Thymus (tissue), 11 donors: ENCODE measurements at regions not wholly inside any gene's neighbourhood (a gene's known extent, or its start where the extent isn't known, plus 50 kb on each side); places are given as distances from the start of the nearest gene placed in this dataset.
"Not testable (repeated sequence)": the region's sequence is repeated elsewhere in the genome, so short reads cannot be mapped to it uniquely, and the experiment has no call there.

Source experiments
- DNase-seq, 9 donors: peaks; one replicate each; pipeline ENCODE4 v3.0.0-alpha.2; 2013; ENCODE audit warnings: low spot score in 9 of 9, low read depth in 6 of 9, missing footprints in 1 of 9
- H3K27ac ChIP-seq, 2 donors: one replicate each; pipeline ENCODE4 v1.5.1; 2013; ENCODE audit warnings: control low read depth in 1 of 2, low read depth in 1 of 2, low read length in 1 of 2, mild to moderate bottlenecking in 1 of 2, moderate library complexity in 1 of 2
- H3K27me3 ChIP-seq, 2 donors: one replicate each; pipeline ENCODE4 v1.5.1; 2013; ENCODE audit warnings: low read length in 1 of 2; ENCODE audit not compliant: control insufficient read depth in 2 of 2, insufficient read depth in 1 of 2
- H3K36me3 ChIP-seq, 2 donors: one replicate each; pipeline ENCODE4 v1.5.1; 2013; ENCODE audit warnings: low read length in 1 of 2, mild to moderate bottlenecking in 1 of 2, moderate library complexity in 1 of 2; ENCODE audit not compliant: control insufficient read depth in 2 of 2, insufficient read depth in 2 of 2
- H3K4me1 ChIP-seq, 2 donors: one replicate each; pipeline ENCODE4 v1.5.1; 2013; ENCODE audit warnings: low read length in 2 of 2; ENCODE audit not compliant: control insufficient read depth in 2 of 2, insufficient read depth in 2 of 2
- H3K4me3 ChIP-seq, 2 donors: one replicate each; pipeline ENCODE4 v1.5.1; 2013; ENCODE audit warnings: low read length in 2 of 2, control low read depth in 1 of 2, mild to moderate bottlenecking in 1 of 2
- H3K9me3 ChIP-seq, 2 donors: one replicate each; pipeline ENCODE4 v1.5.1; 2013; ENCODE audit warnings: low read length in 1 of 2, mild to moderate bottlenecking in 1 of 2; ENCODE audit not compliant: control insufficient read depth in 2 of 2, insufficient read depth in 1 of 2
- WGBS: extraction: QIAGEN DNeasy Blood & Tissue Kit; methylation state at CpG from one replicate; pipeline ENCODE4 v1.1.7; 2013; 5-methylcytosine and 5-hydroxymethylcytosine counted together
- donor health status: healthy.

- peak in 1 of 9 donors; percentile 2 for DNase-seq
- Histone ChIP-seq H3K4me1 (peaks cover 0 to 2% of the 10 kb centered on the region in 2 donors), H3K27ac (no peak overlapping the region), H3K4me3 (no peak overlapping the region), H3K9me3 (no peaks in the 10 kb centered on the region), H3K36me3 (no peaks in the 10 kb centered on the region), H3K27me3 (no peaks in the 10 kb centered on the region)
- 66% methylated on average over 3 of the region's 3 CpGs for WGBS
These were observed 111.8 kb upstream of the LYSMD4 start for GRCh38 chr15:99845009-99845408.

- no peak overlapping the region for H3K4me3 ChIP-seq
- no peaks in the 10 kb centered on the region for H3K9me3 ChIP-seq
- WGBS: 83% methylated on average over 8 of the region's 8 CpGs
- no peak overlapping the region for H3K27ac ChIP-seq
- no peaks in the 10 kb centered on the region for H3K27me3 ChIP-seq
- peaks cover 0 to 2% of the 10 kb centered on the region in 2 donors for H3K4me1 ChIP-seq
- H3K36me3 ChIP-seq: no peaks in the 10 kb centered on the region
- DNase-seq: no peak
These were observed 110.9 kb upstream of the LYSMD4 start for GRCh38 chr15:99844150-99844549.

- WGBS: 98% methylated on average over 1 of the region's 1 CpG
- peaks cover 0 to 2% of the 10 kb centered on the region in 2 donors for H3K4me1 ChIP-seq
- no peaks in the 10 kb centered on the region for H3K36me3 ChIP-seq
- no peak for DNase-seq
- no peak overlapping the region for H3K27ac ChIP-seq
- H3K27me3 ChIP-seq: no peaks in the 10 kb centered on the region
- H3K4me3 ChIP-seq: no peak overlapping the region
- H3K9me3 ChIP-seq: no peaks in the 10 kb centered on the region
These were observed 108.8 kb upstream of the LYSMD4 start for GRCh38 chr15:99842071-99842470.

DNA sequence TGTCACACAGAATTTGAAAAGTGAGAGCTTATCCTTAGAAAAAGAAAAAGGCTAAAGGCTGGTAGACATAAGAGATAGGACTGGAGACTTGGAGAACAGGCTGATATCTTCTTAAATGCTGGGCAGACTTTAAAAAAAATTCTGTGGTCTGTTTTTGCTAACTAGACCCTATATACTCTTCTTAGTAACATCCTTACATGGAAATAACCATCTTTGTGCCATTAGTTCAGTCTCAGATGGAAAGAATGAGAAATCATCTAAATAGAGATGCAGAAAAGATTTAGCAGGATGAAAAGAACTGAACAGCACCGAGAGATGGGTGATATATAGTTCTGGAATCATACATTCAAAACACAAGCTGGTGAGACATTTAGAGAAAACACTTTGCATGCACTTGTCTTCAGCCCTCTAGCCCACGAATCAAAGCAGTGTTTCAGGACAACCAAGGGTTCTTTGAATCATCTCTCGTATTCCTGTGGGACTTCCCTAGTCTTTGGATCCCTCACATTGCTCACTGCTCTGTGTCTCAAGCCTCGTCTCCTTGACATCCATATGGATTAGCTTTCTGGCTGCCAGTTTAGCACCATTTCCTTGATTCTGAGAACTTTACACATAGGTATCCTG lies 93.0 kb upstream of the LYSMD4 start:
- DNase-seq: no peak
- WGBS: 96% methylated on average over 4 of the region's 4 CpGs
- Histone ChIP-seq H3K4me1 (no peaks in the 10 kb centered on the region), H3K9me3 (no peaks in the 10 kb centered on the region), H3K36me3 (no peaks in the 10 kb centered on the region), H3K27me3 (no peaks in the 10 kb centered on the region), H3K27ac (no peak overlapping the region), H3K4me3 (no peak overlapping the region)

- WGBS: 92% methylated on average over 5 of the region's 5 CpGs
- no peaks in the 10 kb centered on the region for H3K36me3 ChIP-seq
- no peaks in the 10 kb centered on the region for H3K9me3 ChIP-seq
- H3K4me3 ChIP-seq: no peak overlapping the region
- no peak for DNase-seq
- no peaks in the 10 kb centered on the region for H3K4me1 ChIP-seq
- H3K27me3 ChIP-seq: no peaks in the 10 kb centered on the region
- no peak overlapping the region for H3K27ac ChIP-seq
These were observed 90.1 kb upstream of the LYSMD4 start for GRCh38 chr15:99823346-99823745.

DNA sequence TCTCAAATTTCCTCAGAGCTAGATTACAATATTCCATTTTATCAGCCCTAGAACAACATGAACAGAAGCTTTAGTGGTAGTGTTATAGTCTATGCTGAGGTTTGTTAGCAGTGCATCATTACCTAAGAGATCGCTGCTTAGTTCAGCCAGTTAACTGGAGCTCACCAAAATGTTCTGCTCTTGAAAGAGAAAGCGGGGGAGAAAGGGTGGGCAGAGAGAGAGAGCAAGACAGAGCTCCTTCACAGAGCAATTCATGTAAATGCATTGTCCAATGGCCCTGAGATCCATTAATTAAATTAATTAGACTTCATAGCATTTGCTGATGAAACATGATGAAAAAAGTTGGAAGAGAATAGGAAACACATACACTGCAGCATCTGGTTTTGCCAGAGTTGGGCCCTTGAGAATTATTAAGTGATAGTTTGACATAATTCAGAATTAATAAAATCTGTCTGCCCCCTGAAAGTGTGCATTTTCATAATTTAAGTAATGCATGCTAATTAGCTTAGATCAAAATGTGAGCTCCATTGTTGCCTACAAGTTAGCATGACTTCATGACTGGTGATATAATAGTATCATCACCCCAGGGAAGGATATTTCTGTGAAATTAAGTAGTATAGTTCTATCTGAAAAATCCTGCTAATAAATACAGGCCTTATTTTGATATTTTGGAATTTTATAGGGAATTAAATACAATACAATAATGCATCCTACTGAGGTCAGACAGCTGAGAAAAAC lies 86.9 kb upstream of the LYSMD4 start:
- WGBS: 98% methylated on average over 2 of the region's 2 CpGs
- Histone ChIP-seq H3K4me1 (no peaks in the 10 kb centered on the region), H3K4me3 (no peak overlapping the region), H3K27me3 (no peaks in the 10 kb centered on the region), H3K36me3 (no peaks in the 10 kb centered on the region), H3K27ac (no peak overlapping the region), H3K9me3 (no peaks in the 10 kb centered on the region)
- no peak for DNase-seq

DNA sequence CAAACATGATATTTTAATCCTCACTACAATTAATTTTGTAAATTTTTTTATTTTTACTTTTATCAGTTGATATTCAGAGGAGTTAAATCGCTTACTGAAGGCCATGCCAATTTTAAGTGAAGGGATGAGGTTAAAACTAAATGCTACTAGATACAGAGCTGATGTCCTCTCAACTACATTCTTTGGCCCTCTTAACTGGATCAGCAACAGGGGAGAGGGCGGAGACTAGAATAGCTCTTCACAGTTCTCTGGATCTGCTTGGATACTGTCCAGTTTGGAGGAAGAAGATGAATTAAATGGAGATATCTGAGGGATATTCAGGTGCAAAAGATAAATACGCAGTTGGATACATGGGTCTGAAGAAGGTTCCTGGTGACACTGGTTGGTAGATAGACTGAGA lies 85.6 kb upstream of the LYSMD4 start:
- WGBS: 98% methylated on average over 3 of the region's 3 CpGs
- Histone ChIP-seq H3K27ac (no peak overlapping the region), H3K9me3 (no peaks in the 10 kb centered on the region), H3K27me3 (no peaks in the 10 kb centered on the region), H3K4me1 (no peaks in the 10 kb centered on the region), H3K4me3 (no peak overlapping the region), H3K36me3 (no peaks in the 10 kb centered on the region)
- DNase-seq: no peak

DNA sequence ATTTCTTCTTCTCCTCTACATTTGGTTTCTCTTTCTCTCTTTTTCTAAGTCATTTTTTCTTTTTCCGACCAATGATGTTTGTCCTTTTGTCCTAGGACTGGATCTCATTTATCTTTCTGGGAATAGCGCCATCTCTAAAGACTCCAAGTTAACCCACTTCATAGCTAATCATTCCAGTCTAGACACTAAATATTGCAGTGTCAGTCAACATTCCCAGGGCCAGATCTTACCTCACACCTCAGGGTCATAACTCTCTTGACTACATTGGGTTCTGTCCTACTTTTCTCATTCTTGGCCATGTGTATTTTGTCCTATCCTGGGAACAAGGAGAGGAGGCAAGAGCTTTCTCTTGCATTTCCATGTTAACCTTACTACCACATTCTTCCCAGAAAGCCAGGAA lies 83.6 kb upstream of the LYSMD4 start:
- H3K27ac ChIP-seq, H3K4me1 ChIP-seq, H3K36me3 ChIP-seq, H3K4me3 ChIP-seq, H3K27me3 ChIP-seq, DNase-seq, H3K9me3 ChIP-seq: not testable (repeated sequence)
- WGBS: 95% methylated on average over 2 of the region's 2 CpGs

GRCh38 chr15:99810663-99811062 lies 77.4 kb upstream of the LYSMD4 start:
- 98% methylated on average over 2 of the region's 2 CpGs for WGBS
- H3K27me3 ChIP-seq, H3K36me3 ChIP-seq, H3K9me3 ChIP-seq, H3K27ac ChIP-seq, H3K4me3 ChIP-seq, DNase-seq, H3K4me1 ChIP-seq: not testable (repeated sequence)
